Stimulated activated CD8-positive, alpha-beta memory T cell treated with anti-CD3 and anti-CD28 coated beads, Interleukin-2, amount 100 ng/mL, for 48 hours (primary cell): ENCODE measurements at regions not wholly inside any gene's neighbourhood (a gene's known extent, or its start where the extent isn't known, plus 50 kb on each side); places are given as distances from the start of the nearest gene placed in this dataset.

ENCODE experiments used
- DNase-seq, 2 donors: peaks; one replicate each; pipeline ENCODE4 v3.0.0-alpha.2; 2020; ENCODE audit warnings: low read depth in 2 of 2

- no peak for DNase-seq
These were observed 61.3 kb upstream of the SPIN1 start for GRCh38 chr9:88326936-88327335.

- no peak for DNase-seq
These were observed 62.2 kb upstream of the SPIN1 start for GRCh38 chr9:88326015-88326414.

DNA sequence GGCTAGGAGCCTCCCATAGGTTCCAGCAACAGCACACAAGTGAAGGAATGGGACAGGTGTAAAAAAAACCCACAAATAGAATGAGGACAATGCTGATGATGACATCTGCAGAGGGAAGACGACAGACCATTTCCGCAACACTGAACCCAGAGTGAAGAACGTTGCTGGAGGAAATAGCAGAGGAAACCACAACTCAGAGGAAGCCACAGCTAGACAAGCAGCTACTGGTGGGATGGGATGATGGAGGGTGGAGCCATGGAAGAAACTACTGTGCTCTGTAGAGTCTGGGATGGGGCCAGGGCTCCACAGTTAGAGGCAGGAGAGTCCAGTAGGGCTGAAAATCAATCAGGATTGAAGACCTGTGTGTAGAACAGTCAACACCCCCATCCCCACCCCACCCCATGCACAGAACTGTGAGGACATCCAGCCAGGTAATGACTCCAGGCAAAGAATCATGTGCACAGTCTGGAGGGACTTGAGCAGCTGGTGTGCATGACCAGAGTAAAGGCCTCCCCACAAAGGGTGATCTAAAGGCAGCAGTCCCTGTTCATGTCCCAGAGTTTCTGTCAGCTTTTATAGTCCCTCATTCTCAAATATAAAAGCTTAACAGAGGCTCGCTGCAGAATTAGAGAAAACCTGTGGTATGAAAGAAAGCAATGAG lies 65.2 kb upstream of the SPIN1 start:
- DNase-seq, result no peak

- no peak for DNase-seq
These were observed 66.5 kb upstream of the SPIN1 start for GRCh38 chr9:88321764-88322163.

GRCh38 chr9:88320748-88321415 lies 67.4 kb upstream of the SPIN1 start:
- no peak for DNase-seq

DNA sequence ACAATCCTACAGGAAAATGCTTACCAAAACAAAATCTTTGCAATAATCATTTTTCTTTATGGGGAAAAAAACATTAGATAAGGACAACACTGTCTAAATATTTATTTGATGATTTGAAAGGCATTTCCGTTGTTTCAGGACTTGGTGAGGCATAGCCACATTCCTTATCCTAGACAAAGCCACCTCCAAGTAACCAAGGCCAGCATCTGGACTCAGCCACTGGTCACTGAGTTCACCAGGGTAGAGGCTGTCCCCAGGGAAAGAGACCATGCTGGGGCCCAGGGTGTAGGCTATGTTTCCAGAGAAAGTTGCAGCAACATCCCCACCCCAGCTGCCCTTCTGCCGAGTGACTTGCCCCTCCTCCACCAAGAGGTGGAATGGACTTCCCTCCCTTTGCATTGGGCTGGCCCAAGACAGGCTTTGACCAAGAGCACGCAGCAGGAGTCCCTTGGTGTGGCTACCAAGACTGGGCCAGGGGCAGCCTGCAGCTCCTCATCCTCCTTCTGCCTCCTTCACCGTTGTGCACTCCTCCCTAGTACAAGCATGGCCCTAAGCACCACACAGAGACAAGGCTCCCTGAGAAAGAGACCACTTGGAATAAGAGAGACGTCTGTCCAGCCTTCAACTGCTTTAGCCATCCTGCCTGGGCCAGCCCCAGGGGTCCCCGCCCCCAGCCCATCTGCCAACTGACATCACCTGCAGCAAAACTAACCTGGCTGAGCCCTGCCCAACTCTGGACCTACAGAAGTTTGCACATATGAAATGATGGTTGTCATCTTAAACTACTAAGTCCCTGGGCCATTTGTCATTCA lies 68.1 kb upstream of the SPIN1 start:
- DNase-seq, result no peak

DNA sequence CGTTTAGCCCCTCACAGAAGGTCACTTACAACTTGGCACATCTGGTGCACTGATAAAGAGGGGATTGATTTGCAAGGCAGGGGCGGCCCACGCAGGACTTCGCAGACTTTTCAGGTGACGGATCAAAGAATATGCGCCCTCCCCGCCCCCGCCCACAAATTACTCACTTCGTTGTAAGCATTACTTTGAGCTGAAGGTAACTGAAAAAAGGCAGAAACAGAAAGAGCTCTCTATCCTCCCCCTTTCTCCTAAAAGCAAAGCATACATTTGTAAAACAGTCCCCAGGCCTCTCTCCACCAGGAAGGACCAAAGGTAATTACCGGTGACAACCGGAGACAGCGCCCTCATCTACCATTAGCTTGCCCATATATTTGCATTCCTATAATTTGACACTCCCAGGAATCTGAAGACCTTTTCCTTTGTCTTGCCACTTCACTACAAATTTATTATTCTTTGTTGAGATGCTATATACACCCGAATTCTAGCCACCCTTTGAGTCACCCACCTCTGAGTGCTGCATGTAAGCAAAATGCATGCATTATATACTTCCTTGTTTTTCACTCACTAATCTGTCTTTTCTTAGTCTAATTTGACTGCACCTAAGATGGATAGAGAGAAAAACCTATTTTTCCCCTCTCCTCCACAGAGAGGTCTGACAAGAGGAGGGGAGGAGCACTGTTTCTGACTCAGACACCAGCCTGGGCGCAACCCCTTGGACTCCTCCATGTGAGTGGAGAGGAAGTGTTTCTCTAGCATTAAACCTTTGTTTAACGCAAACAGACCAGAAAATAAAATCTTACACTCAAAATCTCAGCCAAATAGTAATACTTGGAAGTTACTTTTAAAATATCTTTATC lies 74.7 kb upstream of the SPIN1 start:
- peak in 1 of 2 donors; percentile 32 for DNase-seq

- DNase-seq, result no peak
These were observed 75.6 kb upstream of the SPIN1 start for GRCh38 chr9:88312517-88313103.

DNA sequence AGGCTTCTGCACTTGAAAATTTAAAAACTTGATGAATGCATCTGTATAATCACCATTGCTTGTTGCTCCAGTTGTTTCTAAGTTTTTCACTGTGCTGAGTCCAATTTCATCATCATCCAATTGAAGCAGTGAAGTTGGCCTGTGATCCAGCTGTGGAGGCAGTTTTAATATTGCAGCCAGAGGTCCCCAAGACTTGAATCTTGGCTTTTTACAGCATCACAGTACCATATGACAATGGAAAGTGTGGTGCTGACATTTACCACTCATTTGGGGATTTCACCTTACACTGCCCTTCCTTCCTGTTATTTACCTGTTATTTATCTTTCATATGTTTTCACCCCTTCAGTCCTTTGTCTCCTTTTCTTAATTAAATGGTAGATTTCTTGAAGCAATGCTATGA lies 76.2 kb upstream of the SPIN1 start:
- no peak for DNase-seq

GRCh38 chr9:88310310-88310980 lies 77.8 kb upstream of the SPIN1 start:
- DNase-seq, result no peak

GRCh38 chr9:88308831-88309560 lies 79.2 kb upstream of the SPIN1 start:
- no peak for DNase-seq

DNA sequence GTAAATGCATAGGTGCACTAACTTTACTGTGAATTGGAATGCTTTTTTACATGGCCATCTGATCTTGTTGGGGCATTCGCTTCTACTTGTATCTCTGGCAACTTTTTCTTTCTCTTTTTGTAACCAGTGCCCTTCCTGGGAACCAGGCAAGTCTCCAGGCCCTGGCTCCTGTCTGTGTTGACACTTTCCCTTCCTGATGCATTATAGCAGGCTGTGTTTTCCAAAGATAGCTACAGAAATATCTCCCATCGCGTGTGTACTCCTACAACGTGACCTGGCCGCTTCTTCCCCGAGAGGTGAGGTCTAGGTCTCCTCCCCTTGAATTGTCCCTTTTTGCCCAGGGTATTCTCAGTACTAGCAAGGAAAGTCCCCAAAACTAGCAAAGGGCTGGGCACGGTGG lies 81.1 kb upstream of the SPIN1 start:
- DNase-seq, result no peak

GRCh38 chr9:88303721-88304451 lies 84.4 kb upstream of the SPIN1 start:
- peak in 1 of 2 donors; percentile 31 for DNase-seq

- no peak for DNase-seq
These were observed 85.5 kb upstream of the SPIN1 start for GRCh38 chr9:88302579-88303324.

DNA sequence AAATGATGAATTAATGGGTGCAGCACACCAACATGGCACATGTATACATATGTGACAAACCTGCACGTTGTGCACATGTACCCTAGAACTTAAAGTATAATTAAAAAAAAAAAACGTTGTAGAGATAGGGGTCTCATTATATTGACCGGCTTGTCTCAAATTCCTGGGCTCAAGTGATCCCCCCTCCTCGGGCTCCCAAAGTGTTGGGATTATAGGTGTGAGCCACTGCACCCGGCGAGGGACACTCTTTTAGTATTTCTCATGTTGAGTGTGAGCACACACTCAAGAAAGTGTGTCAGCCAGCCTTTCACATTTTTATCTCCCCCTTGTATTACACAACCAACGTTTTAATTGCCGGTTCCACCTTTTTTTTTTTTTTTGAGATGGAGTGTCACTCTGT lies 87.7 kb upstream of the SPIN1 start:
- DNase-seq, result no peak

DNA sequence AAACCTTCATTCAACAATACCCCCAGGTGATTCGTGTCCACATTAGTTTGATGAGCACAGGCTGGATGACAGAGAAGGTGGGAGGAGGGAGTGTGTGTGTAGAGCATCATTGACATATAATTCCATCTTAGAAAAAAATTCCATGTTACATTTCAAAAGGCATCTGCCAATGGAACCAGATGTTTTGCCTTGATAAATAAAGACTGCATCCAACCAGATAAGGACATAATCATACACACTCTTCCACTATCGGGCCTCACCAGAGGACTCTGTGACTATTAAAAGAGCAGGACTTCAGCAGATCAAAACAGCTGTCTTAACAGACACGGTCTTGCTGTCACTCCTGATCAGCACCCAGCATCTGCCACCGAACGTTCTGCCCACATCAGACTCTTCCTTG lies 96.4 kb upstream of the SPIN1 start:
- DNase-seq, result no peak

DNA sequence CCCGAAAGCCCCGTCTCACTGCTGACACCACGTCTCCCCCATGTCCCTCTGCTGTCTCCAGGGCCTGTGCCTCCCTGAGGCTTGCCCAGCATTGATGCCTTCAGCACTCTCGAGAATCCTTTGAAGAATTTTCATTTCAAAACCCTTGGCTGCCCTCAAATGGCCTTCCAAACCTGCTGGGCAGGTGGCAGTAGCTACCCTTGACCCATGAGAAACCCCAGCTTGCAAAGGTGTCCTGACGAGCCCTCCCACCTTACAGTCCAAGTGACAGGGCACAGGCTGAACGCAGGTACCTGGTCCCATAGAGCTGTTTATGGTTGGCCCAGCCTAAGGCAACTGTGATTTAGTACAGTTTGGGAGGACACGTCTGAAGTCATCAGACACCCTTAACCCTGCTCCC lies 97.2 kb upstream of the SPIN1 start:
- no peak for DNase-seq

- DNase-seq, result no peak
These were observed 98.7 kb upstream of the SPIN1 start for GRCh38 chr9:88289532-88289931.

DNA sequence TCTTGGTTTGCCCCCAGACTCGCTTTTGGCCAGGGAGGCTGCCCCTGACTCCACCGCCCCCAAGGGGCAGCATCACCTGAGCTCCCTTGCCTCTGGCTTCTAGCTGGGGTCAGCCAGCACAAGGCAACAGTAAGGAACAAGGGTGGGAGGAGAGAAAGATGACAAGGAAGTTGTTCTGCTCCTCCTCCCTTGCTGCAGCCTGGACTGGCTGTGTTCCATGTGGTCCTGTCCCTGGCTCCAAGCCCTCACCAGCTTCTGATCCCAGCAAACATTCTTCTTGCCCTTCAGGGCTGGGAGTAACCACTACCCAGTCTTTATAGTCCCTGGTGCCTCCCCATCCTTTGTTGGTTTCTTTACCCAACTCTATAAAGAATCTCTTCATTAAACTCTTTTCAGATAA lies 100.3 kb upstream of the SPIN1 start:
- DNase-seq, result no peak
